HG02678 (cell line): ENCODE measurements at regions not wholly inside any gene's neighbourhood (a gene's known extent, or its start where the extent isn't known, plus 50 kb on each side); places are given as distances from the start of the nearest gene placed in this dataset.

Source experiments
- ATAC-seq: cut with Tn5 transposase; IDR thresholded peaks from one replicate; pipeline ENCODE4 v1.9.1; 2021; ENCODE audit warnings: mild to moderate bottlenecking, moderate library complexity; ENCODE audit not compliant: unreplicated experiment

DNA sequence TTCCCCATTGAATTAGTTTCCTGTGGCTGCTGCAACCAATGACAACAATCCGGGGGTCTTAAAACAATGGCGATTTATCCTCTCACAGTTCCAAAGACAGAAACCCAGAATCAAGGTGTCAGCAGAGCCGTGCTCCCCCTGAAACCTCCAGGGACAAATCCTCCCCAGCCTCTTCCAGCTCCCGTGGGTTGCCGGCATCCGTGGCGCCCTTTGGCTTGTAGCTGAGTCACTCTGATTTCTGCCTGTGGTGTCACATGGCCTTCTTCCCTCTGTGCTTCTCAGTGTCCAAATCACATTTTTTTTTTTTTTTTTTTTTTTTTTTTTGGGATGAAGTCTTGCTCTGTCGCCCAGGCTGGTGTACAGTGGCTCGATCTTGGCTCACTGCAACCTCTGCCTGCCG, 64.5 kb upstream of the STX18 start:
- ATAC-seq: no peak

DNA sequence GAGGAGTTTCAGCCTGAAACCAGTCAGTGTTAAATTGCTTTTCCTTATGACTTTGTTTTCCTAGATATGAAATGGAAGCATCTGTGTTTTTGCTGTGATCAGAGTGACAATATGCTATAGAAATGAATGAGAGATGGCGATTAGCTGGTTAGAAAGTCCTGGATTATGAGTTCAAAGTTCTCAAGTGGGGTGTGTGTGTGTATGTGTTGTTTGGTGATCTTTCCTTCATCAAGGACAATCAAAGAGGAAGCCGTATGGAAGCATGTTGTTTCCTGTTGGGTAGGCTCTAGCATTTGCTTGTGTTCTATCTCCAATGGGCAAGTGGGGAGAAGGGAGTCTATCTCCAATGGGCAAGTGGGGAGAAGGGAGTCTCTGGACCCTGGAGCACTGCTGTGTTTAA, 64.0 kb upstream of the STX18 start:
- ATAC-seq: no peak

GRCh38 chr4:4603592-4603991, 61.7 kb upstream of the STX18 start:
- ATAC-seq: no peak

- ATAC-seq: no peak
Measured at GRCh38 chr4:4603067-4603466, 61.2 kb upstream of the STX18 start.

DNA sequence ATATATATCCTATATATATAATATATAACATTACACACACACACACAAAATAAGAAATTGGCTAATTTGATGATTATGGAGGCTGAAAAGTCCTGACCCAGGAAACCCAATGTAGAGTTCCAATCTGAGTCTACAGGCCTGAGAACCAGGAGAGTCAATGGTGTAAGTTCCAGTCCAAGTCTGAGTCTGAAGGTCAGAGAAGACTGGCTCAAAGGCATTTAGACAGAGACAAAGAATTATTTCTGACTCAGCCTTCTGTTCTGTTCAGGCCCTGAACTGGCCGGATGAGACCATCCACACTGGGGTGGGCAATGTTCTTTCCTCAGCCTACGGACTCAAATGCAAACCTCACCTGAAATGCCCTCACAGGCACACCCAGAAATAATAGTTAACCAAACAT, 60.6 kb upstream of the STX18 start:
- ATAC-seq: no peak

DNA sequence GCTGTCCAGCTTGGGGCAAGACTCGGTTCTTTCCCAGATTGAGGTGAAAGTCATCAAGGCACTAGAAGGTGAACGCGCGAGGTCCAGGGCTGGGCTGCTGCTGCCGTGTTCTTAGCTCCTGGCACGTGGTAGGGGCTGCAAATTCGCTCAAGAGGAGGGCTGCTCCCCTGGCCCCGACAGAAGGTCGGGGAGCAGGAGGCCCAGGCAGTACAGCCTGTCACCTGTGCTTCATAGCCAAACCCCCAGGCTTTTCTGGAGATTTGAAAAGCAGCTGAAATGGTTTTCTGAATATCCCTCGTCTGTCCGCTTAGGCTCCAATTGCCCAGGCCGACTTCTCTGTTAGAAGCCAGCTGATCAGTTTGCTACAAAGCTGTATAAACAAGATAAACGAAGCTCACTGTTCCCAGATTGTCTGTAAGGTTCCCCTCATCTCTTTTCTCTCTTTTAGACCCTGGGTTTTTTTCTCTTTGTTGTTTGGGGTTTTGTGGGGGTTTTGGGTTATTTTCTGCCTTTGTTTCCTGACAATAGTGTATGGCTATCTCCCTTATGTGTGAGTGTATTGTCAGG, 60.0 kb upstream of the STX18 start:
- no peak for ATAC-seq

- ATAC-seq: no peak
Measured at GRCh38 chr4:4599481-4600275, 57.8 kb upstream of the STX18 start.

- ATAC-seq: no peak
Measured at GRCh38 chr4:4598851-4599411, 57.1 kb upstream of the STX18 start.

DNA sequence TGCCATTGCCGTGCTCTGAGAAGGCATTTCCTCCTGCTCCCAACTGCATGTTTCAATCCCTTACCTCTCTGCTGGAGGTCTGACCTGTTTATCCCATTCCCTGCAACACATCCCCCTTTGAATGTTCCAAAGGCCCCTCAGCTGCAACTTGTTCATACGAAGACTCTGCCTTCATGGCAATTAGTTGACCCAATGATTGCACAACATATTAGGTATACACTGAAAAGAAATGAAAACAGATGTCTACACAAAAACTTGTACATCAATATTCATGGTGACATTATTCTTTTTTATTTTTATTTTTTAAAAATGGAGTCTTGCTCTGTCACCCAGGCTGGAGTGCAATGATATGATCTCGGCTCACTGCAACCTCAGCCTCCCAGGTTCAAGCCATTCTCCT, 54.9 kb upstream of the STX18 start:
- no peak for ATAC-seq

GRCh38 chr4:4595252-4595651, 53.4 kb upstream of the STX18 start:
- no peak for ATAC-seq

GRCh38 chr4:4594285-4594920, 52.6 kb upstream of the STX18 start:
- ATAC-seq: no peak

DNA sequence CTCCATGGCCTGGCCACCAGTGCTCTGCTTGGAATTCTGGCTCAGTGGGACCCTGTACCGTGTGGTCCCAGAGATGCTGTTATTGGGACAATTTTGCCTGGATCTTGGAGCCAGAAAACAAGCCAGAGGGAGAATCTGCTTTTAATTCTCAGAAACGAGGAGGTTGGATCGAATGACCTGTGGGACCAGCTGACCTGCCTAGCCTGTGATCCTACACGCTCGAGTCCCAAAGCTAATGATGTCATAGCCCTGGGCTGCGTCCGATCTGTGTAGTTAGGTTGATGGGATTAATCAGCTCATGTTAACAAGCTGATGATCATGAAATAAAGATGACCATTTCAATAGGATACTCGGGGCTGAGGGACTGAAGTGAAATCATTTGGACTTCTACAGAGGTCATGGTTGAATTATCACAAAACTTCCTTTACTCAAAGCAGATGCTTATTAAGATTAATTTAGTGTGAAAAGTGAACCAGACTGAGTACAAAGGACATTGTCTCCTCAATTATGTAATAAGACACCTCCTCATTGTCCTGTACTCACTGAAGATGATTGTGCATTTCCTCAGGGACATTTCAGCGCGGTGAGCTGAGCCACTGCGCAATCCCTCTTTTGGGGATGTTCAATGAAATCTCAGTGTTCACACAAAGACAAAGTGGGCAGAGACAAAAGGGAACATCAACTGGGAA, 51.9 kb upstream of the STX18 start:
- ATAC-seq: no peak

- no peak for ATAC-seq
Measured at GRCh38 chr4:4592414-4592813, 50.6 kb upstream of the STX18 start.
